GM21528 (cell line): ENCODE measurements at regions not wholly inside any gene's neighbourhood (a gene's known extent, or its start where the extent isn't known, plus 50 kb on each side); places are given as distances from the start of the nearest gene placed in this dataset.
"Not testable (repeated sequence)": the region's sequence is repeated elsewhere in the genome, so short reads cannot be mapped to it uniquely, and the experiment has no call there.

Experiments used
- ATAC-seq: cut with Tn5 transposase; IDR thresholded peaks from one replicate; pipeline ENCODE4 v1.9.1; 2021; ENCODE audit warnings: mild to moderate bottlenecking, moderate library complexity; ENCODE audit not compliant: unreplicated experiment, low FRiP score

DNA sequence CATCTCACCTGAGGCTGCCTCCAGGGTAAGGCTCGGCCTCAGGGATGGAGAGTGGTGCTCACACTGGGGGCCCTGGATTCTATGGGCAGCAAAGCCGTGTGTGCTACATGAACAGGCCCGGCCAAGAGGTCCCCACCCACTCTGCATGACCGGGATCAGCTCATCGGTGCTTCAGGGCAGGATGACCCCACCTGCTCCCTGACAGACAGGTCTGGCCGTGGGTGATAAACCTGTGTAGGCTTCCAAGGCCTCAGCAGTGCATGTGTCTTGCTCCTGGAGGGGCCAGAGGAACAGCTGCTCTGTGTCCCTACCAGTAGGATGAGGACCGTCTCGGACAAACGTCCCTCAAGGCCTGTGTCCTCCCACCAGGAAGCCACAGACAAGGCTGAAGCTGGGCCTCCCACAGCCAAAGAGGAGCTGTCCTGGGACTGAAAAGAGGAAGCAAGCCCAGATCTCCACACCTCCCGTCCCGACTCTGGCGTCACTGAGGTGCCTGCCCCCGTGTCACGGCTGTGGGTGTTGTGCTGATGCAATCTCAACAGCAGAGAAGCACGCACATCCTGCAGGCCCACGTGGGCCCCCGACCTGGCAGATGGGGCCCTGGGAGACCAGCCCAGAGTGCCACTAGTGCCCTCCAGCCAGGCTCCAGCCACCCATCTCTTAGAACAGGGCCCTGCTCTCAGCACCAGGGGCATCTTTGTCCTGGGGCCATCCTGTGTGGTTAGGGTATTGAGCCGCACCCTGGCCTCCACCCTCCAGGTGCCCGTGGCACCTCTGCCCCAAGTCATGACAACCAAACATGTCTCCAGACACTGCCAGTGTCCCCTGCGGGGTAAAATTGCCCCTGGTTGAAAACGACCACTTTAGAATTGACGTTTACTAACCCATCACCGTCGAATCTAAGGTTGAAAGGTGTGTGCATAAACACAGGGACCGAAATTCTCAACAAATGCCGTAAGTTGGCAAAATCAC, 5455.9 kb upstream of the TPTE start:
- ATAC-seq, result not testable (repeated sequence)

DNA sequence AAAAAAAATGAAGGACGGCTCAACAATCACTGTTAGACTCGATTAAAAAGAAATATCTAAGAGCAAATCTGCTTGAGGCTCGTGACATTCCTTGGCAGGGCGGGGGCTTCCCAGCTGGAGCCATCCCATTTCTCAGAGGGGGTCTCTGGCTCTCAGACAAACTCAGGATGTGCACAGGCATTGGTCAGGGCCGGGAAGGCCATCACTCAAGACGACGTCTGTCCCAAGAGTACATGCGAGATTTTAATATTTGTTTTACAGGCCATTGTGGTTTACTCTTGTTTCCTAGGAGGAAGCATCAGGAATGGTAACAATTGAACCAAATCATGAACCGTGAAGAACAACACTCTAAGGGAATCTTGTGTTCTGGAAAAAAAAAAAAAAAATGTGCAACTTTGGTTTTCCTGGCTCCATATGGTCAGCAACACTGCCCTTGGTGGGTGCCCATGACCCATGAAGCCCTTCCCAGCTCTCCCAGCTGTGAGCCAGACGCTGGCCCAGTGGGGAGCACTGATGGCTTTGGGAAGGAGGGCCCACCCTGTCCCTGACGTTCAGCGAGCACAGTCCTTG, 5454.6 kb upstream of the TPTE start:
- ATAC-seq, result not testable (repeated sequence)

DNA sequence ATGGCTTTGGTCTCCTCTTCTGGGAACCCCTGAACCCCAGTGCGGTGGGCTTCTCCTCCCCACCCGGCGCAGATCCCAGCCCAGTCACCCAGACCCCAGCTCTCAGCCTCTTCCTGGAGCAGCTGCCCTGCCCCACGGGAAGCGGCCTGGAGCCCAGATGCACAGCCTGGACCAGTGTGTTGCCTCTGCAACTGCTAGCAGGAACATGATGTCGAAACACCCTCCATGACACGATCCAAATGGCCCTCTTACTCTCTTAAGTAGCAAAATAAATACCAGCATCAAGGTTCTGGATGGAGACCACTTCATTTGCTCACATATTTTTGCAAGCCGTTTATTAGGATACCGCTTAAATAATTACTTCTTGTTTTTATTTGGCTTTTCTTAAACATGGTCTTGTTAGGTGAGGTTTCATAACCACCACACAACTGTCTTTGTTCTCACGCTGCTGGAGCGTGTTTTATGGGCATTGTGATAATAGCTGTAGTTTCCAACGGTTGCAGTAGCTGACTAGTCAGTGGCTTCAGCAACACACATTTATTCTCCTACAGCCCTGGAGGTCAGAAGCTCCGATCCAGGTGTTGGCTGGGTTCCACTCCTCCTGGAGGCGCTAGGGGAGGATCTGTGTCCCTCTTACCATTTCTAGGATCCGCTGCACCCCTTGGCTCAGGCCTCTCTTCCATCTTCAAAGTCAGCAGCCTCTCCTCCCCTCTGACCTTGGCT, 5453.9 kb upstream of the TPTE start:
- not testable (repeated sequence) for ATAC-seq

DNA sequence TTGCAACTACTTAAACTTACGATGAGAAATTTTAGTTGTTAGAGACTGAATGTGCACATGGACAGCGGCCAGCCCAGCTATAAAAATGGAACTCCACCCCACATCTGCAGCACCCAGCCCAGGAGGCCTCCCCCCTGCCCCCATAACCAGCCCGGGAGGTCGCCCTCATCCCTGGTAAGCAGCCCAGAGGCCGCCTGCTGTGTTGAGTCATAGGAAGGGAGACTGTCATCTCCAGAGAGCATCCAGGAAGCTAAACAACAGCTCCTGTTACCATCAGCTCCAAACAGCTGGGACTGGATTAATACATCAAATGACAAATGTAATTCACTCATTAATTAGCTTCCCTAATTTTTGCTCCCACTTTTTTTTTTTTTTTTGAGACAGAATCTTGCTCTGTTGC, 5452.7 kb upstream of the TPTE start:
- not testable (repeated sequence) for ATAC-seq

DNA sequence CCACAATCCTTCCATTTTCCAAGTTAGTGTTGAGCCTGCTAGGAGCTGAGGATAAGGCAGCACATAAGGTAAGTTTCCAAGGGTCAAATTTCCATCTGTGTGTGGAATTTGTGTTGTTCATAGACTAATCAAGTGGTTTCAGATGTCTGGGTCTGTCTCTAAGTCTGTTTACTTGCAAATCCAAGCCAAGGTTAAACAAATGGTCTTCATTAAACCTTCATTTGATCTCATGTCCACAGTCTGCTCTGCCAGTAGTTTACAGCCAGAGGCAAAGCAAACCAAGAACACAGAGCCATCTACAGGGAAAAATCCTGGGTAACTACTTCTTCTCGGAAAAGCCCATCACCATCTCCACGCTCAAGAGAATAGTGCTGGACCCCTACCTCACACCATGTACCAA, 5450.2 kb upstream of the TPTE start:
- ATAC-seq, result not testable (repeated sequence)

DNA sequence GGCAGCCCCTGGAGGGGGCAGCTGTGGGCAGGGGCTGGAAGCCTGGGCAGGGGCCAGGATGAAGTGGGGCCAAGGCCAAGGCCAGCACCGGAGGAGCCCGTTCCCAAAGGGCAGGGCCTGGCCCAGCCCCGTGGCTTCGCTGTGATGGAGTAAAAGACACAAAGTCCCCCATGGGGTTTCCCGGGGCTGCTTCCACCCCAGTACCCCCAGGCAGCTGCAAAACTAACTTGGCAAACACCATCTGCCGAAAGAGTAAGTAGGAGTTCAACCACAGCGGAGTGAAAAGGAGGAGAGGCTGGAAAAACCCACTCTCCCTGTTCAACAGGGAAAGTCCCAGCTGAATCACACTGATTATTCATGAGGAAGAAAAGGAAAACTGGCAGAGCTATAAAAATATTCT, 5444.5 kb upstream of the TPTE start:
- not testable (repeated sequence) for ATAC-seq

DNA sequence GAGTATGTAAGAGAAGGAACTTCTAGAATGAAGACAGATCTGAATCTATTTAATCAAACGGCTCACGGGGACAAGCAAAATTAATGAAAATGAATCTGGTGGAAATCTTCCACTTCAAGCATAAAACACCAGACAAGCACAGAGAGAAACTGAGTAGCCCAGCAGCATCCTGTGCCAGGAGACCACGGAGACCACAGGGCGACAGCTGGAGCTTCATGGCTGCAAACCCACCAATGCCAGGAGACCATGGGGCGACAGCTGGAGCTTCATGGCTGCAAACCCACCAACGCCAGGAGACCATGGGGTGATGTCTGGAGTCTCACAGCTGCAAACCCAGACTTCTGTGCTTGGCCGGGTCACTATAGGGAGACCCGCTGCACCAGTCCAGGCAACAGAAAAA, 5442.0 kb upstream of the TPTE start:
- not testable (repeated sequence) for ATAC-seq

DNA sequence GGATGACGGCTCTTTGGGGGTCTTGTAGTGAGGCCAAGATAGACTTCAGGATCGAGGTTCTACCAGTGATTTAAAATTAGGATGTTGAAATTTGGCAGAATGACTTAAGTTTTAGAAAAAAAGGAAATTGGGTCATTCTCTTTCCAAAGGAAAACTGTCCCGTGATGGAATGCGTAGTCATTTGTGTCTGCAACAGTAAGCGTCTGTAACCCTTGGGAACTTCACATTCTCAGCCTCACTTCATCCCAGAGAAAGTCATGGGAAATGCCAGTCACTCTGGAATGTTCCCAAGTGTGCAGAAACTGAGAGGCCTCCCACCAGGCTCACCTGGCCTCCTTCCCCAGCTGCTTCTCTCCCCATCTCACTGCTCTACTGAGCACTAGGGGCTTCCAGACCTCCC, 5441.4 kb upstream of the TPTE start:
- ATAC-seq, result not testable (repeated sequence)

DNA sequence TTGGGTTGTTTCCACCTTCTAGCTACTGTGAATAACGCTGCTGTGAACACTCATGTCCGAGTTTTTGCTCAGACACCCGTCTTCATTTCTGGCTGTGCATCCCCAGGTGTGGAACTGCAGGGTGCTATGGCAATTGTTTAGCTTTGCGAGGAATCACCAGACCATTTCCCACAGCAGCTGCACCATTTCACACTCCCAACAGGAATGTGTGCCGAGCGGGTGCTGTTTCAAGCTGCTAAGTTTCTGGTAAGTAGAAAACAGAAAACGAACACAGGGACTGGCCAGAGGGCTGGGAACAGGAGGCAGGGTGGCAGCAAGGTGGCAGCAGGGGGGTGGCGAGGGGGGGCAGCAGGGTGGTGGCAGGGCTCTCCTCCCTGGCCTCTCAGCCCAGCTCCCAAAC, 5437.1 kb upstream of the TPTE start:
- ATAC-seq, result not testable (repeated sequence)

DNA sequence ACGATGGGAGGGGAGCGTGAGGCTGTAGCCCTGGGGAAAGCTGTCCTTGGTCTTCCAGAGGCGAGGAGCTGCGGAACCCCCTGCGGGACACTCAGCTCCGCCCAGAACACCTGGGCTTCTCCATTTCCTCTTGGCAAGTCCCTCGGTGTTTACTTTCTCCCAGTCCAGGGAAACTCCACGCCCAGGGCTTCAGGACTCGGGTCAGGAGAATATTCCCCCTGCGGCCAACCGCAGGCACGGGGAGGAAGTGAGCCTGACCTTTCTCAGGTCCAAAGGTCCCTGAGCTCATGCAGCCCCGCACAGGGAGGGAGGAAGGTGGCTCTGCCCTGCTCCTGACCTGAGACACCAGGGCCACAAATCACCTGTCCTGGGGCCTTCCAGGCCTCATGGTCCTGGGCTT, 5435.9 kb upstream of the TPTE start:
- not testable (repeated sequence) for ATAC-seq

DNA sequence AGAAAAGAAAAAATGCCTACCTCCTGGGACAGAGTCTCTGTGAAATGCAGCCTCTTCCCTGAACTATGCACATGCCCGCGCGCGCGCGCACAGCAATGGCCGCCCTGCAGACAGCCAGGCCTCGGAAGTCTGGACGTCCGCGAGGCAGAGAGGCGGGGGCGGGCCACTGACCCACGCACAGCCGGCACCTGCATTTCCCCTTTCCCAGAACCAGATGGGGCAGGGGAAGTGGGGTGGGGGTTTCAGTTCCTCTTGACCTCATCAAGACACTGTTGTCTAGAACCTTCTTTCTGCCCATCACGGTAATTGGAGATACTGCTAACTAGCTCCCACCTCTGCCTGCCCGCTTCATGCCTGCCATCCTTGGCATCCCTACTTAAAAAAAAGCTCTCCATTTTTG, 5435.0 kb upstream of the TPTE start:
- not testable (repeated sequence) for ATAC-seq

DNA sequence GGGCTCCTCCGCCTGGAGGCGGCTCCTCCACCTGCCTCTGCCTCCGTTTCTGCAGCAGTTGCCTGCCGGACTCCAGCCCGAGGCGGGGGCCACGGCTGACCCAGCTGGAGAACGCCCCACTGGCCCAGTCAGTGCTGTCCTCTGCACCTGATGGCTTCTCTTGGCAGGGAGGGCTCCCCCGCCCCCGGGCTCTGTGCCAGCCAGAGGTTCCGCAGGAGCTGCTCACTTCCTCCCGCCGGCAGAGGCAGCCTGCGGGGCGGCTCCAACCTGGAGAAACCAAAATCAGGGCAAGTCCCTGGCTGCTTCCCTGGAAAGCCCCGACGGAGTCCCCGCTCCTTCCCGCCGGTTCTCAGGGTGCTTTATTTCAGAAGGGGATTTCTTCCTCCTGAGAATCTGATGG, 5432.6 kb upstream of the TPTE start:
- ATAC-seq, result not testable (repeated sequence)

DNA sequence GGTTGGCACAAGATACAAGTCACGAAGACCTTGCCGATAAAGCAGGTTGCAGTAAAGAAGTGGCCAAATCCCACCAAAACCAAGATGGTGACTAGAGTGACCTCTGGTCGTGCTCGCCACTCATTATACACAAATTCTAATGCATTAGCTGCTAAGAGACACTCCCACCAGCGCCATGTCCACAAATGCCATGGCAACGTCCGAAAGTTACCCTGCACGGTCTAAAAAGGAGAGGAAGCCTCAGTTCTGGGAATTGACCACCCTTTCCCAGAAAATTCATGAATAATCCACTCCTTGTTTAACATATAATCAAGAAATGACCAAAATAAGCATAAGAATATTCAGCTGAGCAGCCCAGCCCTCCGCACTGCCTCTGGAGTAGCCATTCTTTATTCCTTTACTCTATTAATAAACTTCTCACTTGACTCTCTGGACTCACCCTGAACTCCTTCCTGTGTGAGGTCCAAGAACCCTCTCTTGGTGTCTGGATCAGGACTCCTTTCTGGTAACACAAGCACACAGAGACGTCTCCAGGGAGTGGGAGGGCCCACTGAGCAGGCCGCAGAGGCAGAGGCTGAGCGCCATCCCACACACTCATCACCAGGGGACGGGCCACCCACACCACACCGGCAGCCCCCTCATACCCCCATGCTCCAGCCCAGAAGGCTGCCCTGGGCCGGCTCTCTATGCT, 5431.8 kb upstream of the TPTE start:
- ATAC-seq, result not testable (repeated sequence)

DNA sequence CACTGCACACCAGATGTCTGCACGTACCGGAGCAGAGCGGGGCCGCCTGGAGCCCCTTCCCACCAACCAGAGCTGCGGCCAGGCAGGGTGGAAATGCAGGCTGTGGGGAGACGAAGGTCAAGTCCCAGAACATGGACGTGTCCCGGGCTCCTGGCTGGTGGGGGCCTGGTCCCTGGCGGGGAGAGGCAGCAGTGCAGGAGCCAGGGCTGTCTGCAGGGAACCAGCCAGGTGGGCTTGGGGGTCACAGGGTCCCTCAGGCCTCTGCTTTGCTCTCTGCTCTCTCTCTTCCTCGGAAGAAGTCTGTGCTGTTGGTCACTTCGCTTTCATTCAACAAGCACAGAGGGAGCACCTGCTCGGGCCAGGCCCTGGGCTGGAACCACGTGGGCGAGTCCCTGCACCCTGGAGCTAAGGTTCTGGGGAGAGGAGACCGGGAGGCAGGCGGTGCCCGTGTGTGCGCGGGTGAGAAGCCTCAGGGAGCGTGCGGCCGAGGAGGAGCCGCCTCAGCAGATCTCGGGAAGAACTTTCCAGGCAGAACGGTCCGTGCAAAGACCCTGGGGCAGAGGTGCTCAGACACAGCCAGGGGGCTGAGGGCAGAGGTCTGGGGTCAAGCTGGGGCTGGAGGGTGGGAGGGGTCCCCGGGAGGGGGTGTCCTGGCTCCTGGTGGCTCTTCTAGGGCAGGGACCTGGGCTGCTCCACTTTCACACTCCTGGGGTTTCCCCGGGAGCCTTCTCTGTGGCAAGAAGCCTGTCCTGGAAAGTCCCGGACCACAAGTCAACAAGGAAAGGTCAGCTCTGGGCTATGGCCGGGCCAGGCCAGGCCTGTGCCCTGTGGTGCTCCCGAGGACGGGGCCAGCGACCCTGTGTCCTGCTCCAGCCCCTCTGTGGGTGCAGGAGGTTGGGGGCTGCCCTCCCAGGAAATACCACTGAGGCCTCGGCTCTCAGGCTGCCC, 5431.0 kb upstream of the TPTE start:
- ATAC-seq, result not testable (repeated sequence)

DNA sequence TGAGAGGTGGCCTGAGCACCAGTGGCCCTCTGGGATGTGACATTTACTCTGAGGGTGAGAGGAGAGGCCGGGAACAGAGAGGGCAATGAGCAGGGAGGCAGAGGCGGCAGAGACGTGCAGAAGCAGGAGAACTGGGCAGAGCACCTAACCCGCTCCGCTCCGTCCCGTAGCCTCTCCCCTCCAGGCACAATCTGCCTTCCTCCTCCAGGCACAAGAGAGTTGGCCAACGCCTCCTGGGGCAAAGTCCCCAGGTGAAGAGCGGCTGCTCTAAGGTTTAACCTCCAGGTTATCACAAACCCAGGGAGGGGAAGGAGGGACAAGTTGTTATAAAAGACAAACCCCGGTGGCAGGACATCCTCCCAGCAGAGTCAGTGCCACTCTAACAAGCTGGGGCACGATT, 5430.1 kb upstream of the TPTE start:
- ATAC-seq, result not testable (repeated sequence)

DNA sequence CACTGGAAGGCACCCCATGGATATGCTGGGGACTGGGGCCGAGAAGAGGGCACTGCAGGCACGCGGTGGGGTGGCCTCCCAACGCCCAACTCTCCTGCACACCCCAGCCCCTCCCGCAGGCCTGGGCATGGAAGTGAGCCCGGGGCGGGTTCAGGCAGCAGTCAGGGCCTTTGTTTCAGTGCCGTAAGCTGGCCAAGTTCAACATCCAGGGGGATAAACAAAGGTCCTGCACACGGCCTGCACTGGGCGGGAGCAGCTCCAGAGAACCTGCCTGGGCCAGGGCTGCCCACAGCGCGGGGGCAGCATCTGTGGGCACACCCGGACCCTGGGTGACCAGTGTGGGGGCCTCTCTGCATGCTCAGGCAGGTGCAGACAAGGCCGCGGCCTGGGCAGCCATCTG, 5425.8 kb upstream of the TPTE start:
- not testable (repeated sequence) for ATAC-seq

DNA sequence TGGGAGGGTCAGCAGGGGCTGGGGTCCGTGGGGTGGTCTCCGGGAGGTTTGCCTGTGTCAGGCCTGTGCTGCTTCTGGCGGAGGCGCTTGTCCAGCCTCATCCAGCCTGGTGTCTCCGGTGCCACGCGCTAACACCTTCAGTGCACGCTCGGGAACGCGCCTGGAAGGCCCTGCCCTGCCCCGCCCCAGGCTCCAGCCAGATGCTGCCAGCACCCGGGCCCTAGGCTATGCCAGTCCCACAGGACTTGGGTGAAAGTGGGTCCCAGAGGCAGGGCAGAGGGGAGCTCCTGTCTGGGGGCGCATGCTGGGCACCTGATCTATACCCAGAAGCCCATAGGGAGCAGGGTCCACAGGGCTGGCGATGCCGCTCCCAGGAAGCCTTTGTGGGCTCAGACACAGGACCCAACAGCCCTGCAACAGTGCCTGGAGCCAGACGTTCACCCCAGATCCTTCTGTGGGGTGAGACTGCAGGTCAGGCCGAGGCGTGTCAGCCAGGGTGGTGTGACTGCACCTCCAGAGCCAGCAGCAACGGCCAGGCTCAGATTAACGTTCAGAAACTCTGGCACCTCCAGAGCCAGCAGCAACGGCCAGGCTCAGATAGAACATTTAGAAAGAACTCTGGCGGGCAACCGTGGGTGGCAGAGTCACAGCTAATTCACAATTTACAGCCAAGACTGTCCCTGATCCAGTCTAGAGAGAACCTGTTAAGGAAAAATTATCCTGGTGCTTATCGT, 5423.2 kb upstream of the TPTE start:
- not testable (repeated sequence) for ATAC-seq

DNA sequence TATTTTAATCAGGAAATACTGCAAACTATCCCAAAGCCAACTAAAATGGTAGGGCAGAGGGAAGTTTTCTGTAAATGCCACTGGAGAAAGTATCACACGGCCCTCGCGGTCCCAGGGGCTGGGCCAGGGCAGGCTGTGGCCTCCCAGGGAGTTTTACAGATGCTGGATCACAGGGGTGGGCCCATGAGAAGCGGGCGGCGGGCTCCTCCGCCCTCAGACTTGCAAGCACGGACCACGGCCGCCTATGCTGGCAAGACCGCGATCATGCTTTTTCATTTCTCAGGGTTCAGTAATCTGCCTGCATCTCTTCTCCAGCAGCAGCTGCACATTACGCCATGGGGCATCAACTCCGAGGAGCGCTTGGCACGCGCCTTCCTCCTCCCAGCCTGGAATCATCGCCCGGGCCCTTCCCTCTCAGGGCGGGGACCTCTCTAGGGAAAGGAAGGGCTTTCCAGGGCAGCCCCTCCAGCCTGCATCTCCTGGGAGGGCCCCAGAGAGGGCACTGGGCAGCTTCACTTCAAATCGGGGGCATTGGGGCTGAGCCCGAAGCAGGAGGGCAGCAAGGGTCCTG, 5420.7 kb upstream of the TPTE start:
- not testable (repeated sequence) for ATAC-seq
